WTC11 (cell line): ENCODE measurements at regions not wholly inside any gene's neighbourhood (a gene's known extent, or its start where the extent isn't known, plus 50 kb on each side); places are given as distances from the start of the nearest gene placed in this dataset.

Experiments
- ATAC-seq: fragments of 200-7000 bp; cut with Tn5 transposase; 2 replicates; pipeline ENCODE4 v1.10.0; 2021; ENCODE audit warnings: mild to moderate bottlenecking, moderate library complexity
- CTCF ChIA-PET: fragments of 300-600 bp; sonication (Branson Sonifier 250); formaldehyde crosslinking; loops from one replicate; lab custom pipeline; 2021; ENCODE audit warnings: antibody characterized with exemption; lab: Charles Lee
- POLR2A ChIA-PET: fragments of 350-600 bp; sonication (Branson Sonifier 250); formaldehyde crosslinking; loops from one replicate; lab custom pipeline; 2021; ENCODE audit warnings: antibody characterized with exemption; lab: Charles Lee
- DNase-seq: peaks from one replicate; pipeline ENCODE4 v3.0.0; 2021; ENCODE audit warnings: low spot score
- H3K27ac Mint-ChIP-seq: 2 replicates; pipeline ENCODE4 v1.8.0; 2021; ENCODE audit warnings: mixed read lengths
- H3K27me3 Mint-ChIP-seq: 2 replicates; pipeline ENCODE4 v1.8.0; 2021; ENCODE audit warnings: low read depth, mild to moderate bottlenecking, moderate library complexity, mixed read lengths
- H3K36me3 Mint-ChIP-seq: 2 replicates; pipeline ENCODE4 v1.8.0; 2021; ENCODE audit warnings: mixed read lengths
- H3K4me1 Mint-ChIP-seq: 2 replicates; pipeline ENCODE4 v1.8.0; 2022; ENCODE audit warnings: mixed read lengths
- H3K4me3 Mint-ChIP-seq: 2 replicates; pipeline ENCODE4 v1.8.0; 2021; ENCODE audit warnings: mild to moderate bottlenecking, moderate library complexity, mixed read lengths
- H3K9me3 Mint-ChIP-seq: 2 replicates; pipeline ENCODE4 v1.8.0; 2021; ENCODE audit warnings: mixed read lengths
- AR ChIP-seq: fragments of 250-450 bp; sonication (Bioruptor Pico); IDR thresholded peaks from 2 replicates; pipeline ENCODE4 v1.9.0; 2021; ENCODE audit warnings: mild to moderate bottlenecking
- ATF6 ChIP-seq: sonication (generic); formaldehyde crosslinking; IDR thresholded peaks from 2 replicates; pipeline ENCODE4 v1.8.1; 2023; ENCODE audit warnings: mild to moderate bottlenecking, missing genetic modification reagents
- CREM ChIP-seq: sonication (generic); formaldehyde crosslinking; IDR thresholded peaks from 2 replicates; pipeline ENCODE4 v1.8.1; 2022; ENCODE audit warnings: mild to moderate bottlenecking, missing genetic modification reagents, moderate library complexity
- EMX1 ChIP-seq: fragments of 250-450 bp; sonication (Bioruptor Pico); IDR thresholded peaks from 2 replicates; pipeline ENCODE4 v1.8.0; 2021; ENCODE audit warnings: mild to moderate bottlenecking
- JAZF1 ChIP-seq: fragments of 250-450 bp; sonication (Bioruptor Pico); IDR thresholded peaks from 2 replicates; pipeline ENCODE4 v1.9.0; 2021; ENCODE audit warnings: moderate library complexity, mild to moderate bottlenecking, inconsistent platforms
- RELA ChIP-seq: sonication (generic); formaldehyde crosslinking; IDR thresholded peaks from 2 replicates; pipeline ENCODE4 v1.8.1; 2022; ENCODE audit warnings: missing genetic modification reagents, mild to moderate bottlenecking, borderline replicate concordance
- ZNF232 ChIP-seq: sonication (generic); formaldehyde crosslinking; IDR thresholded peaks from 2 replicates; pipeline ENCODE4 v1.8.0; 2022; ENCODE audit warnings: mild to moderate bottlenecking, missing genetic modification reagents
- TF ChIP-seq, protein P1 (sequence below): sonication (generic); formaldehyde crosslinking; IDR thresholded peaks from 2 replicates; pipeline ENCODE4 v1.8.0; 2023; ENCODE audit warnings: missing genetic modification reagents, mild to moderate bottlenecking, borderline replicate concordance
- TF ChIP-seq, protein P2 (sequence below): sonication (generic); formaldehyde crosslinking; IDR thresholded peaks from 2 replicates; pipeline ENCODE4 v1.8.1; 2022; ENCODE audit warnings: low read depth, missing genetic modification reagents, borderline replicate concordance
- TF ChIP-seq, protein P3 (sequence below): sonication (generic); formaldehyde crosslinking; IDR thresholded peaks from 2 replicates; pipeline ENCODE4 v1.8.0; 2022; ENCODE audit warnings: mild to moderate bottlenecking, missing genetic modification reagents
- TF ChIP-seq, protein P4 (sequence below): sonication (generic); formaldehyde crosslinking; IDR thresholded peaks from 2 replicates; pipeline ENCODE4 v1.8.1; 2023; ENCODE audit warnings: mild to moderate bottlenecking, missing genetic modification reagents, moderate library complexity

DNA sequence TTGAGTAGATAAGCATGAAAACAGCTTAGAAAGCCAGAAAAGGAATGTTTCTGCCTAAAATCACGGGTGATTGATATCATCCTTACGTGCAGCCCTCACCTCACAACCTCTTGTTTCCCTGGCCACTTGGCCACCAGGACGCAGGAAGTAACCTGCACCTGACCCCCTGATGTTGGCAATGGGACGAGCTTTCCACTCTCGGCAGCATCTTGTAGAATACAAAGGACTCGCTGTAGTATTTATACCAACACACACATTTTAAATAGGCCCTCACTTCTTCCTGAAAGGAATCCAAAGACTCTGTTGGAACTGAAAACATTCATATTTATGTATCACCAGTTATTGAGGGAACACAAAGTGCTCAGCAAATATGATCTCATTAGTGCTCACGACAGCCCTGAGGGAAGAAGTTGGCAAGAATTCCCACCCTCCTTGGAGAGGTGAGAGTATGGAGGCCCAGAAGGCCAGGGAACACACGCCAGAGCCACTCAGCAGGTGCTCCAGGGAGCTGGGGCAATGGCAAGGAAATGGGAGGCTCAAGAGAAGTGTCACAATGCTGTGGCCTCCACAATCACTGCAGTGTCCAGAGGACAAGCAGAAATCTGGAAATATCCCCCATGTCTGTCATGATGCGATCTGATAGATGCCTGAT, 103.3 kb upstream of the KIT start:
- CTCF ChIA-PET, result no interaction called here

GRCh38 chr4:54556051-54556450, 101.7 kb upstream of the KIT start:
- ATAC-seq, result no peak
- TF ChIP-seq ATF6 (CRISPR knock-in tag), result no peak
- no peak for TF ChIP-seq RELA (CRISPR knock-in tag)
- TF ChIP-seq CREM (CRISPR knock-in tag), result no peak
- TF ChIP-seq JAZF1 (CRISPR knock-in tag), result no peak
- no peak for TF ChIP-seq AR (CRISPR knock-in tag)
- TF ChIP-seq, protein P1, sequence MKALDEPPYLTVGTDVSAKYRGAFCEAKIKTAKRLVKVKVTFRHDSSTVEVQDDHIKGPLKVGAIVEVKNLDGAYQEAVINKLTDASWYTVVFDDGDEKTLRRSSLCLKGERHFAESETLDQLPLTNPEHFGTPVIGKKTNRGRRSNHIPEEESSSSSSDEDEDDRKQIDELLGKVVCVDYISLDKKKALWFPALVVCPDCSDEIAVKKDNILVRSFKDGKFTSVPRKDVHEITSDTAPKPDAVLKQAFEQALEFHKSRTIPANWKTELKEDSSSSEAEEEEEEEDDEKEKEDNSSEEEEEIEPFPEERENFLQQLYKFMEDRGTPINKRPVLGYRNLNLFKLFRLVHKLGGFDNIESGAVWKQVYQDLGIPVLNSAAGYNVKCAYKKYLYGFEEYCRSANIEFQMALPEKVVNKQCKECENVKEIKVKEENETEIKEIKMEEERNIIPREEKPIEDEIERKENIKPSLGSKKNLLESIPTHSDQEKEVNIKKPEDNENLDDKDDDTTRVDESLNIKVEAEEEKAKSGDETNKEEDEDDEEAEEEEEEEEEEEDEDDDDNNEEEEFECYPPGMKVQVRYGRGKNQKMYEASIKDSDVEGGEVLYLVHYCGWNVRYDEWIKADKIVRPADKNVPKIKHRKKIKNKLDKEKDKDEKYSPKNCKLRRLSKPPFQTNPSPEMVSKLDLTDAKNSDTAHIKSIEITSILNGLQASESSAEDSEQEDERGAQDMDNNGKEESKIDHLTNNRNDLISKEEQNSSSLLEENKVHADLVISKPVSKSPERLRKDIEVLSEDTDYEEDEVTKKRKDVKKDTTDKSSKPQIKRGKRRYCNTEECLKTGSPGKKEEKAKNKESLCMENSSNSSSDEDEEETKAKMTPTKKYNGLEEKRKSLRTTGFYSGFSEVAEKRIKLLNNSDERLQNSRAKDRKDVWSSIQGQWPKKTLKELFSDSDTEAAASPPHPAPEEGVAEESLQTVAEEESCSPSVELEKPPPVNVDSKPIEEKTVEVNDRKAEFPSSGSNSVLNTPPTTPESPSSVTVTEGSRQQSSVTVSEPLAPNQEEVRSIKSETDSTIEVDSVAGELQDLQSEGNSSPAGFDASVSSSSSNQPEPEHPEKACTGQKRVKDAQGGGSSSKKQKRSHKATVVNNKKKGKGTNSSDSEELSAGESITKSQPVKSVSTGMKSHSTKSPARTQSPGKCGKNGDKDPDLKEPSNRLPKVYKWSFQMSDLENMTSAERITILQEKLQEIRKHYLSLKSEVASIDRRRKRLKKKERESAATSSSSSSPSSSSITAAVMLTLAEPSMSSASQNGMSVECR (CRISPR knock-in tag), result no peak
- no peak for TF ChIP-seq EMX1
- TF ChIP-seq, protein P2, sequence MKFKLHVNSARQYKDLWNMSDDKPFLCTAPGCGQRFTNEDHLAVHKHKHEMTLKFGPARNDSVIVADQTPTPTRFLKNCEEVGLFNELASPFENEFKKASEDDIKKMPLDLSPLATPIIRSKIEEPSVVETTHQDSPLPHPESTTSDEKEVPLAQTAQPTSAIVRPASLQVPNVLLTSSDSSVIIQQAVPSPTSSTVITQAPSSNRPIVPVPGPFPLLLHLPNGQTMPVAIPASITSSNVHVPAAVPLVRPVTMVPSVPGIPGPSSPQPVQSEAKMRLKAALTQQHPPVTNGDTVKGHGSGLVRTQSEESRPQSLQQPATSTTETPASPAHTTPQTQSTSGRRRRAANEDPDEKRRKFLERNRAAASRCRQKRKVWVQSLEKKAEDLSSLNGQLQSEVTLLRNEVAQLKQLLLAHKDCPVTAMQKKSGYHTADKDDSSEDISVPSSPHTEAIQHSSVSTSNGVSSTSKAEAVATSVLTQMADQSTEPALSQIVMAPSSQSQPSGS, result no peak
- TF ChIP-seq, protein P3, sequence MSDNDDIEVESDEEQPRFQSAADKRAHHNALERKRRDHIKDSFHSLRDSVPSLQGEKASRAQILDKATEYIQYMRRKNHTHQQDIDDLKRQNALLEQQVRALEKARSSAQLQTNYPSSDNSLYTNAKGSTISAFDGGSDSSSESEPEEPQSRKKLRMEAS (CRISPR knock-in tag), result no peak
- no peak for TF ChIP-seq ZNF232 (CRISPR knock-in tag)
- Mint-ChIP-seq H3K27ac (no peak overlapping the region), H3K36me3 (no peaks in the 10 kb centered on the region), H3K9me3 (no peaks in the 10 kb centered on the region), H3K27me3 (no peaks in the 10 kb centered on the region), H3K4me3 (no peak overlapping the region), H3K4me1 (peaks cover 8% of the 10 kb centered on the region)
- CTCF ChIA-PET, result interaction anchor here (1.1 kb wide), 1 partner anchor 16 kb away, joined by 3 read pairs; no protein-coding TSS in a partner anchor
- POLR2A ChIA-PET, result no interaction called here
- no peak for DNase-seq

More for the DNA sequence above, 103.3 kb upstream of the KIT start:
- H3K4me1 Mint-ChIP-seq, result peaks cover 13% of the 10 kb centered on the region
- POLR2A ChIA-PET, result no interaction called here
- DNase-seq (no peak), ATAC-seq (no peak)
- no peaks in the 10 kb centered on the region for H3K36me3 Mint-ChIP-seq
- TF ChIP-seq, protein P4, sequence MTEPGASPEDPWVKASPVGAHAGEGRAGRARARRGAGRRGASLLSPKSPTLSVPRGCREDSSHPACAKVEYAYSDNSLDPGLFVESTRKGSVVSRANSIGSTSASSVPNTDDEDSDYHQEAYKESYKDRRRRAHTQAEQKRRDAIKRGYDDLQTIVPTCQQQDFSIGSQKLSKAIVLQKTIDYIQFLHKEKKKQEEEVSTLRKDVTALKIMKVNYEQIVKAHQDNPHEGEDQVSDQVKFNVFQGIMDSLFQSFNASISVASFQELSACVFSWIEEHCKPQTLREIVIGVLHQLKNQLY, result no peak
- no peak overlapping the region for H3K4me3 Mint-ChIP-seq
- no peaks in the 10 kb centered on the region for H3K9me3 Mint-ChIP-seq
- H3K27me3 Mint-ChIP-seq, result no peaks in the 10 kb centered on the region
- H3K27ac Mint-ChIP-seq, result no peak overlapping the region
